SK-N-SH (cell line): ENCODE measurements at regions not wholly inside any gene's neighbourhood (a gene's known extent, or its start where the extent isn't known, plus 50 kb on each side); places are given as distances from the start of the nearest gene placed in this dataset.

Experiments used
- CTCF ChIA-PET: fragments of 300-600, 350-600 bp; formaldehyde crosslinking; extraction: SDS; loops from one replicate; lab custom pipeline; 2021; lab: Yijun Ruan, JAX
- POLR2A ChIA-PET: fragments of 350-600 bp; sonication (Branson Sonifier 250); formaldehyde crosslinking; extraction: SDS; loops from one replicate; lab custom pipeline; 2020; ENCODE audit warnings: antibody characterized with exemption, inconsistent platforms; lab: Yijun Ruan, JAX
- DNase-seq: peaks from one replicate; pipeline ENCODE4 v3.0.0; 2012
- H2AFZ ChIP-seq: fragments of 200-600 bp; sonication (generic); 2 replicates; pipeline ENCODE4 v1.8.1; 2016; ENCODE audit warnings: antibody characterized with exemption, mild to moderate bottlenecking, low read depth
- H3F3A ChIP-seq: fragments of 200-600 bp; sonication (generic); replicated peaks from 2 replicates; pipeline ENCODE3; 2016; ENCODE audit warnings: antibody characterized with exemption, mild to moderate bottlenecking; ENCODE audit not compliant: insufficient read depth
- H3K27ac ChIP-seq, 2 experiments: fragments of 200-500 bp in 1 of 2; fragments of 200-600 bp in 1 of 2; sonication (Bioruptor generic) in 1 of 2; sonication (generic), shearing (Covaris generic) in 1 of 2; 2 replicates each; pipeline versions ENCODE4 v1.5.1 to v1.6.1; 2014 to 2016; ENCODE audit warnings: low read depth in 2 of 2, inconsistent platforms in 1 of 2, low read length in 1 of 2, mild to moderate bottlenecking in 1 of 2, mixed read lengths in 1 of 2
- H3K27me3 ChIP-seq: fragments of 200-600 bp; sonication (generic), shearing (Covaris generic); 2 replicates; pipeline ENCODE4 v1.6.1; 2016; ENCODE audit warnings: mixed run types; ENCODE audit not compliant: insufficient read depth
- H3K36me3 ChIP-seq, 2 experiments: fragments of 200-500 bp in 1 of 2; fragments of 200-600 bp in 1 of 2; sonication (Bioruptor generic) in 1 of 2; sonication (generic) in 1 of 2; replicated peaks in 1 of 2; 2 replicates each; pipeline versions ENCODE3 to v1.5.1; 2014 to 2016; ENCODE audit warnings: low read length in 1 of 2, mild to moderate bottlenecking in 1 of 2; ENCODE audit not compliant: insufficient read depth in 2 of 2, control insufficient read depth in 1 of 2
- H3K4me1 ChIP-seq, 2 experiments: fragments of 200-500 bp in 1 of 2; fragments of 200-600 bp in 1 of 2; sonication (Bioruptor generic) in 1 of 2; sonication (generic), shearing (Covaris generic) in 1 of 2; 2 replicates each; pipeline versions ENCODE4 v1.5.1 to v1.6.1; 2014 to 2016; ENCODE audit warnings: low read depth in 1 of 2, low read length in 1 of 2, mixed run types in 1 of 2; ENCODE audit not compliant: insufficient read depth in 2 of 2, control insufficient read depth in 1 of 2
- H3K4me2 ChIP-seq: fragments of 200-600 bp; sonication (generic), shearing (Covaris generic); 2 replicates; pipeline ENCODE4 v1.6.1; 2017; ENCODE audit warnings: mixed run types
- H3K4me3 ChIP-seq, 2 experiments: fragments of 200-500 bp in 1 of 2; fragments of 200-600 bp in 1 of 2; sonication (Bioruptor generic) in 1 of 2; sonication (generic), shearing (Covaris generic) in 1 of 2; 2 replicates each; pipeline versions ENCODE4 v1.5.1 to v1.8.1; 2014 to 2016; ENCODE audit warnings: low read depth in 2 of 2, inconsistent platforms in 1 of 2, low read length in 1 of 2, mild to moderate bottlenecking in 1 of 2, mixed read lengths in 1 of 2, moderate library complexity in 1 of 2
- H3K79me2 ChIP-seq: fragments of 200-600 bp; sonication (generic); 2 replicates; pipeline ENCODE4 v1.8.1; 2017; ENCODE audit warnings: mild to moderate bottlenecking; ENCODE audit not compliant: insufficient read depth
- H3K9ac ChIP-seq: fragments of 200-600 bp; sonication (generic); 2 replicates; pipeline ENCODE4 v1.6.1; 2017; ENCODE audit warnings: mixed run types
- H3K9me2 ChIP-seq: fragments of 200-600 bp; sonication (generic); 2 replicates; pipeline ENCODE4 v1.6.1; 2017; ENCODE audit warnings: mixed run types
- H3K9me3 ChIP-seq: fragments of 200-600 bp; sonication (generic); 2 replicates; pipeline ENCODE4 v1.6.1; 2017; ENCODE audit warnings: mixed run types, mild to moderate bottlenecking, moderate library complexity
- H4K20me1 ChIP-seq: fragments of 200-600 bp; sonication (generic); 2 replicates; pipeline ENCODE4 v1.6.1; 2017; ENCODE audit warnings: mild to moderate bottlenecking, mixed run types; ENCODE audit not compliant: insufficient read depth
- CHD2 ChIP-seq: fragments of 150-350 bp; IDR thresholded peaks from 2 replicates; pipeline ENCODE4 v1.6.1; 2018; ENCODE audit warnings: low read length; ENCODE audit not compliant: partially characterized antibody
- CTCF ChIP-seq: fragments of 200-600 bp; sonication (generic); IDR thresholded peaks from 2 replicates; pipeline ENCODE4 v1.6.1; 2017; ENCODE audit warnings: antibody characterized with exemption, mild to moderate bottlenecking, moderate library complexity
- ELF1 ChIP-seq: IDR thresholded peaks from 2 replicates; pipeline ENCODE4 v1.4.0; 2012
- EZH2phosphoT487 ChIP-seq: fragments of 200-600 bp; sonication (generic); IDR thresholded peaks from 2 replicates; pipeline ENCODE4 v1.6.1; 2017; ENCODE audit warnings: low read depth, mixed run types, mild to moderate bottlenecking, antibody characterized with exemption, moderate library complexity, borderline replicate concordance
- GATA2 ChIP-seq: sonication (generic); formaldehyde crosslinking; IDR thresholded peaks from 2 replicates; pipeline ENCODE4 v1.5.0; 2020; ENCODE audit warnings: mild to moderate bottlenecking, missing genetic modification reagents
- MAX ChIP-seq: IDR thresholded peaks from 2 replicates; pipeline ENCODE4 v1.4.0; 2012; ENCODE audit warnings: low read depth
- MEF2A ChIP-seq: IDR thresholded peaks from 2 replicates; pipeline ENCODE4 v1.4.0; 2012; ENCODE audit warnings: low read depth, borderline replicate concordance
- NFIC ChIP-seq: IDR thresholded peaks from 2 replicates; pipeline ENCODE4 v1.4.0; 2012; ENCODE audit warnings: borderline replicate concordance
- NRF1 ChIP-seq: IDR thresholded peaks from 2 replicates; pipeline ENCODE4 v1.6.1; 2012; ENCODE audit warnings: low read depth, mild to moderate bottlenecking, low read length
- PBX3 ChIP-seq: IDR thresholded peaks from 2 replicates; pipeline ENCODE4; 2012
- RAD21 ChIP-seq: IDR thresholded peaks from 2 replicates; pipeline ENCODE4 v1.6.1; 2012; ENCODE audit warnings: mild to moderate bottlenecking, low read length
- REST ChIP-seq: IDR thresholded peaks from 2 replicates; pipeline ENCODE4 v1.6.1; 2012; ENCODE audit warnings: mild to moderate bottlenecking, low read depth, low read length, moderate library complexity
- RFX5 ChIP-seq: IDR thresholded peaks from 2 replicates; pipeline ENCODE4 v1.6.1; 2012; ENCODE audit warnings: mild to moderate bottlenecking, improper control_type of control experiment, low read length
- SIN3A ChIP-seq: IDR thresholded peaks from 2 replicates; pipeline ENCODE4 v1.6.1; 2012; ENCODE audit warnings: low read depth, mild to moderate bottlenecking, low read length, moderate library complexity, borderline replicate concordance
- SMC3 ChIP-seq: IDR thresholded peaks from 2 replicates; pipeline ENCODE4 v1.6.1; 2012; ENCODE audit warnings: low read depth, low read length, improper control_type of control experiment
- TAF1 ChIP-seq: IDR thresholded peaks from 2 replicates; pipeline ENCODE4 v1.6.1; 2012; ENCODE audit warnings: low read depth, mild to moderate bottlenecking, low read length, moderate library complexity, borderline replicate concordance
- TEAD4 ChIP-seq: IDR thresholded peaks from 2 replicates; pipeline ENCODE4 v1.4.0; 2012; ENCODE audit warnings: mild to moderate bottlenecking, borderline replicate concordance; ENCODE audit not compliant: insufficient read depth
- USF2 ChIP-seq: fragments of 150-350 bp; IDR thresholded peaks from 2 replicates; pipeline ENCODE4 v1.6.1; 2017; ENCODE audit warnings: antibody characterized with exemption, low read length, low read depth, borderline replicate concordance
- YY1 ChIP-seq: IDR thresholded peaks from 2 replicates; pipeline ENCODE4 v1.4.0; 2012; ENCODE audit warnings: low read depth, mild to moderate bottlenecking
- ZBTB33 ChIP-seq: IDR thresholded peaks from 2 replicates; pipeline ENCODE4 v1.4.0; 2012; ENCODE audit warnings: low read depth, borderline replicate concordance
- WGBS: methylation state at CpG from one replicate; pipeline ENCODE4 v1.1.6; 2017; ENCODE audit warnings: low lambda C conversion rate; 5-methylcytosine and 5-hydroxymethylcytosine counted together

- no peak for TF ChIP-seq EZH2phosphoT487
- TF ChIP-seq CTCF, result no peak
- no peak for TF ChIP-seq MEF2A
- no peak for TF ChIP-seq RFX5
- TF ChIP-seq CHD2, result no peak
- no peak for TF ChIP-seq MAX
- no peak for TF ChIP-seq SIN3A
- TF ChIP-seq TEAD4, result no peak
- no peak for TF ChIP-seq NRF1
- no peak for TF ChIP-seq YY1
- TF ChIP-seq ELF1, result no peak
- TF ChIP-seq USF2, result no peak
- TF ChIP-seq, all 33 proteins: peak for 0
- WGBS, result 38% methylated on average over 4 of the region's 4 CpGs
- H3K9me2 ChIP-seq, result no peaks in the 10 kb centered on the region
- no peak overlapping the region for H3K9ac ChIP-seq
- H3K79me2 ChIP-seq, result no peaks in the 10 kb centered on the region
- ChIA-PET POLR2A (no interaction called here), CTCF (no interaction called here)
- no peaks in the 10 kb centered on the region for H4K20me1 ChIP-seq
- H3K36me3 ChIP-seq, result no peaks in the 10 kb centered on the region
- H3K27ac ChIP-seq, result no peak overlapping the region
- no peaks in the 10 kb centered on the region for H3K27me3 ChIP-seq
- H3K4me2 ChIP-seq, result no peak overlapping the region
- H3F3A ChIP-seq, result no peaks in the 10 kb centered on the region
- no peak overlapping the region for H3K4me3 ChIP-seq
- H3K9me3 ChIP-seq, result no peaks in the 10 kb centered on the region
- no peaks in the 10 kb centered on the region for H3K4me1 ChIP-seq
- DNase-seq, result no peak
- H2AFZ ChIP-seq, result no peak overlapping the region
Observed at GRCh38 chr2:210839034-210839433, 282.6 kb downstream of the CPS1 start.

GRCh38 chr2:210839450-210839849, 283.1 kb downstream of the CPS1 start:
- ChIA-PET CTCF (no interaction called here), POLR2A (no interaction called here)
- no peaks in the 10 kb centered on the region for H3K9me2 ChIP-seq
- H3K4me3 ChIP-seq, result no peak overlapping the region
- H3K79me2 ChIP-seq, result no peaks in the 10 kb centered on the region
- no peaks in the 10 kb centered on the region for H3K27me3 ChIP-seq
- no peaks in the 10 kb centered on the region for H3K9me3 ChIP-seq
- no peaks in the 10 kb centered on the region for H3K4me1 ChIP-seq
- no peak overlapping the region for H3K9ac ChIP-seq
- H3K27ac ChIP-seq, result no peak overlapping the region
- no peak overlapping the region for H3K4me2 ChIP-seq
- H3F3A ChIP-seq, result no peaks in the 10 kb centered on the region
- no peak for DNase-seq
- H2AFZ ChIP-seq, result no peak overlapping the region
- no peaks in the 10 kb centered on the region for H4K20me1 ChIP-seq
- no peaks in the 10 kb centered on the region for H3K36me3 ChIP-seq
- no peak for TF ChIP-seq EZH2phosphoT487
- no peak for TF ChIP-seq REST
- no peak for TF ChIP-seq TAF1
- TF ChIP-seq GATA2 (CRISPR knock-in tag), result no peak
- TF ChIP-seq RAD21, result no peak
- no peak for TF ChIP-seq ZBTB33
- no peak for TF ChIP-seq NFIC
- no peak for TF ChIP-seq RFX5
- TF ChIP-seq PBX3, result no peak
- no peak for TF ChIP-seq SMC3
